ENCODE measurements at regions not wholly inside any gene's neighbourhood (a gene's known extent, or its start where the extent isn't known, plus 50 kb on each side); places are given as distances from the start of the nearest gene placed in this dataset.

- intact Hi-C loops (cut with DNase I), result no loop called here
- Histone ChIP-seq H3K36me3 (no peaks in the 10 kb centered on the region), H3K27ac (no peak overlapping the region), H3K4me1 (no peaks in the 10 kb centered on the region), H3K27me3 (no peaks in the 10 kb centered on the region), H3K4me3 (no peak overlapping the region), H3K9me3 (no peaks in the 10 kb centered on the region)
- WGBS, 4 donors, result 90 to 98% (median 92%) methylated on average over 3 of the region's 3 CpGs
- TF ChIP-seq, protein P1, sequence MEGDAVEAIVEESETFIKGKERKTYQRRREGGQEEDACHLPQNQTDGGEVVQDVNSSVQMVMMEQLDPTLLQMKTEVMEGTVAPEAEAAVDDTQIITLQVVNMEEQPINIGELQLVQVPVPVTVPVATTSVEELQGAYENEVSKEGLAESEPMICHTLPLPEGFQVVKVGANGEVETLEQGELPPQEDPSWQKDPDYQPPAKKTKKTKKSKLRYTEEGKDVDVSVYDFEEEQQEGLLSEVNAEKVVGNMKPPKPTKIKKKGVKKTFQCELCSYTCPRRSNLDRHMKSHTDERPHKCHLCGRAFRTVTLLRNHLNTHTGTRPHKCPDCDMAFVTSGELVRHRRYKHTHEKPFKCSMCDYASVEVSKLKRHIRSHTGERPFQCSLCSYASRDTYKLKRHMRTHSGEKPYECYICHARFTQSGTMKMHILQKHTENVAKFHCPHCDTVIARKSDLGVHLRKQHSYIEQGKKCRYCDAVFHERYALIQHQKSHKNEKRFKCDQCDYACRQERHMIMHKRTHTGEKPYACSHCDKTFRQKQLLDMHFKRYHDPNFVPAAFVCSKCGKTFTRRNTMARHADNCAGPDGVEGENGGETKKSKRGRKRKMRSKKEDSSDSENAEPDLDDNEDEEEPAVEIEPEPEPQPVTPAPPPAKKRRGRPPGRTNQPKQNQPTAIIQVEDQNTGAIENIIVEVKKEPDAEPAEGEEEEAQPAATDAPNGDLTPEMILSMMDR (IDR thresholded peaks at IDR 0.05), result no peak
- no peak for TF ChIP-seq POLR2A (IDR thresholded peaks at IDR 0.05)
- DNase-seq (no peak), ATAC-seq (no peak)
Measured at GRCh38 chr9:7382304-7382703, 417.3 kb downstream of the DMAC1 start.

- intact Hi-C loops (cut with DNase I), result no loop called here
- WGBS, 4 donors, result 82 to 96% (median 89%) methylated on average over 2 of the region's 2 CpGs
- Histone ChIP-seq H3K4me3 (no peak overlapping the region), H3K4me1 (no peaks in the 10 kb centered on the region), H3K9me3 (peaks cover 0 to 9% (median 0%) of the 10 kb centered on the region in 12 donors), H3K36me3 (no peaks in the 10 kb centered on the region), H3K27me3 (no peaks in the 10 kb centered on the region), H3K27ac (peak overlapping the region in 2 of 12 donors; percentile 1 to 34)
- DNase-seq (no peak), ATAC-seq (no peak)
- TF ChIP-seq POLR2A (IDR thresholded peaks at IDR 0.05), result no peak
- TF ChIP-seq, protein P1 (IDR thresholded peaks at IDR 0.05), result no peak
Measured at GRCh38 chr9:7377489-7377888, 422.1 kb downstream of the DMAC1 start.

- peak in 2 of 4 donors; percentile 51 to 60 for ATAC-seq
- Histone ChIP-seq H3K27me3 (no peaks in the 10 kb centered on the region), H3K9me3 (peaks cover 0 to 9% (median 0%) of the 10 kb centered on the region in 12 donors), H3K4me3 (no peak overlapping the region), H3K27ac (peak overlapping the region in 3 of 12 donors; percentile 34 to 51 (median 42)), H3K4me1 (peaks cover 0 to 4% (median 0%) of the 10 kb centered on the region in 12 donors), H3K36me3 (no peaks in the 10 kb centered on the region)
- intact Hi-C loops (cut with DNase I), result no loop called here
- no peak for DNase-seq
- no peak for TF ChIP-seq POLR2A (IDR thresholded peaks at IDR 0.05)
- TF ChIP-seq, protein P1 (IDR thresholded peaks at IDR 0.05), result no peak
- WGBS, 4 donors, result 76 to 86% (median 84%) methylated on average over 5 of the region's 5 CpGs
Measured at GRCh38 chr9:7376833-7377232, 422.7 kb downstream of the DMAC1 start.

DNA sequence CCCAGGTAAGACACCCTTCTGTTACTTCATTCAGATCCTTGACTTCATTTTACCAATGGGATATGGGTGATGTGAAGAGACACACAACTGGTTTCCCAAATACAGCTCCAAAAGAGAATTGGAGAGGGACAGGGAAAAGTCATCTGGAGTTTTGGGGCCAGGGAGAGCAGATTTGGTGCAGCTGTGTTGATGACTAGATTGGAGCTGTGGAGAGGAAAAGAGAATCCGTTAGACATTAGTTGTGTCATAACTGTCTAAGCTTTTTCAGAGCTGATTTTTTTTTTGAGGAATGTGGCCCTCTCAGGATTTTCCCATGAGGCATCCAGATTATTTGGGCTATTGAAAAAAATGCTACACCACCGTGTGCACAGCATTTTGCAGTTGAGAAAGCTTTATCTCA is 423.4 kb downstream of the DMAC1 start:
- Histone ChIP-seq H3K36me3 (no peaks in the 10 kb centered on the region), H3K27me3 (no peaks in the 10 kb centered on the region), H3K4me1 (peaks cover 0 to 7% (median 3%) of the 10 kb centered on the region in 12 donors), H3K27ac (peak overlapping the region in 2 of 12 donors; percentile 13 to 47), H3K9me3 (peaks cover 0 to 9% (median 0%) of the 10 kb centered on the region in 12 donors), H3K4me3 (no peak overlapping the region)
- peak in 2 of 4 donors; percentile 47 to 61 for ATAC-seq
- 64 to 79% (median 72%) methylated on average over 2 of the region's 2 CpGs for WGBS, 4 donors
- intact Hi-C loops (cut with DNase I), result no loop called here
- TF ChIP-seq, protein P1 (IDR thresholded peaks at IDR 0.05), result no peak
- TF ChIP-seq POLR2A (IDR thresholded peaks at IDR 0.05), result no peak
- DNase-seq, result no peak

Data from heart left ventricle (tissue), 16 donors.